ENCODE measurements at regions not wholly inside any gene's neighbourhood (a gene's known extent, or its start where the extent isn't known, plus 50 kb on each side); places are given as distances from the start of the nearest gene placed in this dataset.
"Not testable (repeated sequence)": the region's sequence is repeated elsewhere in the genome, so short reads cannot be mapped to it uniquely, and the experiment has no call there.

GRCh38 chr13:43953370-43953769 is 73.7 kb downstream of the LACC1 start:
- no peak overlapping the region for H3K4me3 Mint-ChIP-seq
- H3K27ac Mint-ChIP-seq = no peak overlapping the region
- Histone ChIP-seq H2BK20ac (ENCODE audit: low read depth, low read length, poor library complexity, severe bottlenecking) (no peak overlapping the region), H3K18ac (ENCODE audit: insufficient read length, low read depth, low read length) (no peak overlapping the region), H3K27me3 (ENCODE audit: insufficient read depth, low read length) (no peaks in the 10 kb centered on the region), H3K56ac (ENCODE audit: insufficient read length, low read depth, low read length) (no peak overlapping the region), H2AFZ (ENCODE audit: low read length) (no peak overlapping the region), H3K4me1 (ENCODE audit: insufficient read depth, low read length) (no peaks in the 10 kb centered on the region), H2BK15ac (ENCODE audit: low read depth, low read length) (no peak overlapping the region), H4K20me1 (ENCODE audit: control insufficient read depth, insufficient read depth, insufficient read length) (no peaks in the 10 kb centered on the region), H2BK12ac (ENCODE audit: insufficient read length, low read depth, low read length) (no peak overlapping the region), H2AK5ac (ENCODE audit: insufficient read length, low read length) (no peak overlapping the region), H3K23ac (ENCODE audit: insufficient read length, low read depth, low read length) (no peak overlapping the region), H3K79me2 (ENCODE audit: insufficient read depth, low read length) (no peaks in the 10 kb centered on the region), H4K8ac (replicated peaks; ENCODE audit: insufficient read length, low read depth, low read length) (no peak overlapping the region), H2BK5ac (ENCODE audit: insufficient read length, low read length) (no peak overlapping the region), H3K9ac (ENCODE audit: extremely low read depth, insufficient read length, low read length) (no peak overlapping the region), H3K23me2 (ENCODE audit: insufficient read length, low read depth, low read length, poor library complexity, severe bottlenecking) (no peaks in the 10 kb centered on the region), H3K4me2 (ENCODE audit: insufficient read depth, insufficient read length, low read length) (no peak overlapping the region), H3K14ac (ENCODE audit: insufficient read depth, low read length) (no peak overlapping the region), H2BK120ac (ENCODE audit: low read depth, low read length, poor library complexity, severe bottlenecking) (no peak overlapping the region), H3K4ac (ENCODE audit: low read depth, low read length) (no peak overlapping the region), H3K79me1 (ENCODE audit: insufficient read depth, low read depth, low read length, poor library complexity, severe bottlenecking) (no peaks in the 10 kb centered on the region), H3K9me3 (ENCODE audit: control insufficient read depth, low read depth, low read length) (no peaks in the 10 kb centered on the region), H4K5ac (ENCODE audit: insufficient read length, low read depth, low read length) (no peak overlapping the region), H3K27ac (ENCODE audit: insufficient read length, low read depth, low read length) (no peak overlapping the region), H4K91ac (ENCODE audit: insufficient read length, low read depth, low read length) (no peak overlapping the region), H3T11ph (ENCODE audit: low read length) (no peak overlapping the region)
- no peak for DNase-seq
- peaks cover 0 to under 1% (median 0%) of the 10 kb centered on the region in 3 experiments; a peak in 1 of 7 replicates for H3K36me3 Mint-ChIP-seq (ENCODE audit: insufficient read depth in 1 of 3, low read depth in 3 of 3)
- no peaks in the 10 kb centered on the region for H3K9me3 Mint-ChIP-seq
- TF ChIP-seq CTCF (conservative IDR thresholded peaks at IDR 0.05) = no peak
- no CpG with 5 or more reads among the region's 2 CpGs for WGBS (ENCODE audit: extremely low coverage, insufficient read length, low lambda C conversion rate)
- H3K27me3 Mint-ChIP-seq (ENCODE audit: low read depth) = peaks cover 3% of the 10 kb centered on the region; the same call in 1 of the 2 replicates
- peaks cover 4 to 5% of the 10 kb centered on the region in 2 experiments for H3K4me1 Mint-ChIP-seq

- H3K4me1 Mint-ChIP-seq = peaks cover 12 to 13% of the 10 kb centered on the region in 2 experiments
Measured at GRCh38 chr13:43956975-43957374, 77.3 kb downstream of the LACC1 start.

More at GRCh38 chr13:43956975-43957374, 77.3 kb downstream of the LACC1 start:
- H4K91ac ChIP-seq (ENCODE audit: insufficient read length, low read depth, low read length); H3T11ph ChIP-seq (ENCODE audit: low read length); H2BK20ac ChIP-seq (ENCODE audit: low read depth, low read length, poor library complexity, severe bottlenecking); H3K23me2 ChIP-seq (ENCODE audit: insufficient read length, low read depth, low read length, poor library complexity, severe bottlenecking); H2BK120ac ChIP-seq (ENCODE audit: low read depth, low read length, poor library complexity, severe bottlenecking); H3K18ac ChIP-seq (ENCODE audit: insufficient read length, low read depth, low read length); H3K36me3 Mint-ChIP-seq (ENCODE audit: insufficient read depth in 1 of 3, low read depth in 3 of 3); H3K9me3 ChIP-seq (ENCODE audit: control insufficient read depth, low read depth, low read length); H3K27ac ChIP-seq (ENCODE audit: insufficient read length, low read depth, low read length); H3K79me2 ChIP-seq (ENCODE audit: insufficient read depth, low read length); DNase-seq; H4K8ac ChIP-seq (replicated peaks; ENCODE audit: insufficient read length, low read depth, low read length); H2AK5ac ChIP-seq (ENCODE audit: insufficient read length, low read length); H3K23ac ChIP-seq (ENCODE audit: insufficient read length, low read depth, low read length); H4K20me1 ChIP-seq (ENCODE audit: control insufficient read depth, insufficient read depth, insufficient read length); H2BK12ac ChIP-seq (ENCODE audit: insufficient read length, low read depth, low read length); H4K5ac ChIP-seq (ENCODE audit: insufficient read length, low read depth, low read length); H3K4ac ChIP-seq (ENCODE audit: low read depth, low read length); H3K56ac ChIP-seq (ENCODE audit: insufficient read length, low read depth, low read length); H2BK5ac ChIP-seq (ENCODE audit: insufficient read length, low read length); H2BK15ac ChIP-seq (ENCODE audit: low read depth, low read length); H3K14ac ChIP-seq (ENCODE audit: insufficient read depth, low read length); H3K27ac Mint-ChIP-seq; H3K27me3 ChIP-seq (ENCODE audit: insufficient read depth, low read length); H3K4me2 ChIP-seq (ENCODE audit: insufficient read depth, insufficient read length, low read length); H3K4me1 ChIP-seq (ENCODE audit: insufficient read depth, low read length); H3K9ac ChIP-seq (ENCODE audit: extremely low read depth, insufficient read length, low read length); H3K4me3 Mint-ChIP-seq; H3K79me1 ChIP-seq (ENCODE audit: insufficient read depth, low read depth, low read length, poor library complexity, severe bottlenecking); H2AFZ ChIP-seq (ENCODE audit: low read length); H3K27me3 Mint-ChIP-seq (ENCODE audit: low read depth); H3K9me3 Mint-ChIP-seq: not testable (repeated sequence)
- no CpG with 5 or more reads among the region's 1 CpG for WGBS (ENCODE audit: extremely low coverage, insufficient read length, low lambda C conversion rate)

All from H9 (cell line).